Chondrocyte (in vitro differentiated cells): ENCODE measurements at regions not wholly inside any gene's neighbourhood (a gene's known extent, or its start where the extent isn't known, plus 50 kb on each side); places are given as distances from the start of the nearest gene placed in this dataset.

ENCODE experiments used
- DNase-seq: peaks from one replicate; pipeline ENCODE4 v3.0.0; 2021; ENCODE audit warnings: mixed read lengths, low spot score
- H3K27ac Mint-ChIP-seq: one replicate; pipeline ENCODE4 v1.8.0; 2021; ENCODE audit warnings: mild to moderate bottlenecking, moderate library complexity, mixed read lengths; ENCODE audit not compliant: unreplicated experiment
- H3K27me3 Mint-ChIP-seq: 2 replicates; pipeline ENCODE4 v1.8.0; 2021; ENCODE audit warnings: low read depth, mixed read lengths
- H3K36me3 Mint-ChIP-seq: 2 replicates; pipeline ENCODE4 v1.8.0; 2021; ENCODE audit warnings: low read depth, mixed read lengths
- H3K4me1 Mint-ChIP-seq: 2 replicates; pipeline ENCODE4 v1.8.0; 2021; ENCODE audit warnings: low read depth, mild to moderate bottlenecking, mixed read lengths
- H3K4me3 Mint-ChIP-seq: one replicate; pipeline ENCODE4 v1.8.0; 2021; ENCODE audit warnings: mild to moderate bottlenecking, moderate library complexity, mixed read lengths; ENCODE audit not compliant: unreplicated experiment
- H3K9me3 Mint-ChIP-seq: 2 replicates; pipeline ENCODE4 v1.8.0; 2021; ENCODE audit warnings: low read depth, mixed read lengths
- CTCF ChIP-seq: fragments of 200-600 bp; sonication (generic); IDR thresholded peaks from 2 replicates; pipeline ENCODE4 v1.5.0; 2021; ENCODE audit warnings: antibody characterized with exemption, mild to moderate bottlenecking, moderate library complexity

GRCh38 chr6:21905531-21905930, 312.0 kb downstream of the SOX4 start:
- Mint-ChIP-seq H3K27ac (no peak overlapping the region), H3K27me3 (no peaks in the 10 kb centered on the region), H3K4me1 (peaks cover 30% of the 10 kb centered on the region), H3K4me3 (no peak overlapping the region), H3K9me3 (peaks cover 3% of the 10 kb centered on the region), H3K36me3 (peaks cover 2% of the 10 kb centered on the region)
- no peak for DNase-seq
- no peak for TF ChIP-seq CTCF

DNA sequence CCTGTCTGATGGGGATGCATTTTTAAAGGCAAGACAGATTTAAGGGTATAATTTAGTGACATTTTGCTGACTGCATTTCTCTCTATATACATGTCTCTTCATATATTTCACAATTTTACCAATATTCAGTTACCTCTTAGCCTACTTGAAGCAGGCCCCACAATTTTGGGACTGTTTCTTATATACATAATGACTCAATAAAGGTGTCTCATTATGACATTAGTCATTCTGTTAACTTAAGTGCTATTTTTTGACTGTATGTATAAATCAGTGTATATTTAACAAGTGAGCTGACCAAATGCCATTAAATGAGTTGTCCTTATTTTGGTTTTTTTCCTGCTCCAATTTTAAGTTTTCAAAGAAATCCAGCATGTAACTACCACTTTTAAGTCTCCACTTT, 313.3 kb downstream of the SOX4 start:
- peaks cover 2% of the 10 kb centered on the region for H3K36me3 Mint-ChIP-seq
- H3K27me3 Mint-ChIP-seq = no peaks in the 10 kb centered on the region
- DNase-seq = no peak
- no peak overlapping the region for H3K27ac Mint-ChIP-seq
- H3K4me1 Mint-ChIP-seq = peaks cover 23% of the 10 kb centered on the region
- no peaks in the 10 kb centered on the region for H3K9me3 Mint-ChIP-seq
- TF ChIP-seq CTCF = no peak
- no peak overlapping the region for H3K4me3 Mint-ChIP-seq

- Mint-ChIP-seq H3K36me3 (peaks cover 2% of the 10 kb centered on the region), H3K27ac (no peak overlapping the region), H3K4me1 (peaks cover 23% of the 10 kb centered on the region), H3K27me3 (no peaks in the 10 kb centered on the region), H3K9me3 (no peaks in the 10 kb centered on the region), H3K4me3 (no peak overlapping the region)
- DNase-seq = no peak
- TF ChIP-seq CTCF = no peak
Measured at GRCh38 chr6:21907291-21907690, 313.7 kb downstream of the SOX4 start.

DNA sequence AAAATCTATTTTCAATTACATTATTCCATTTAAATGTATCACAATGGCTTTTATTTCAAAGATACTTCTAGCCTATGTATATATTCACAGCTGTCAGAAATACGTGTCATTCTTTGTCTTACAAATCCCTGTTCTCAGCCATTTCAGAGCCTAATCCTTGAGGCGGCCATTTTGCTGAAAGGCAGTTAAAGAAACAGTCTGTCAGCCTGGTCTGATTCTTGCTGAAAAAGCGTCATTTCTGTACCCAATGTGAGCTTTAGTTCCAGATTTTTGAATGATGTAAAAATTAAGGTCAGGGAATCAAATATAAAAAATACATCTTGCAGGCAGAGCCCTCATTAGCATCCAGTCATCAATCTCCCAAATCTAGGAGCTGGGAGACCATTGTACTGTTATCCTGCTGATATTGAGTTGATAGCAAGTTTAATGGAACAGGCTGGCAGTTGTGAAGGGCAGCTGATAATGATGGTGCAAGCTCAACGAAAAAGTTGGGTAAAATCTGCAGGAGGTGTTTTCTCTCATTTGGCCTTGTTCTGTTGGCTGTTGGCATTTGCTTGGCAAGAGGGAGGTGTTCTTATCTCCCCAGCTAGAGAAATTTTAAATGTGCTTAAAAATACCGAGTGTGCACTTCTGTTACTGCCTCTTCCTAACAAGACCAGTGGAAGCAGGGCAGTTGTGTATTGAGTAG, 314.8 kb downstream of the SOX4 start:
- no peaks in the 10 kb centered on the region for H3K27me3 Mint-ChIP-seq
- TF ChIP-seq CTCF = no peak
- H3K9me3 Mint-ChIP-seq = no peaks in the 10 kb centered on the region
- H3K27ac Mint-ChIP-seq = no peak overlapping the region
- H3K4me1 Mint-ChIP-seq = peaks cover 18% of the 10 kb centered on the region
- no peak overlapping the region for H3K4me3 Mint-ChIP-seq
- DNase-seq = no peak
- H3K36me3 Mint-ChIP-seq = peaks cover 2% of the 10 kb centered on the region

DNA sequence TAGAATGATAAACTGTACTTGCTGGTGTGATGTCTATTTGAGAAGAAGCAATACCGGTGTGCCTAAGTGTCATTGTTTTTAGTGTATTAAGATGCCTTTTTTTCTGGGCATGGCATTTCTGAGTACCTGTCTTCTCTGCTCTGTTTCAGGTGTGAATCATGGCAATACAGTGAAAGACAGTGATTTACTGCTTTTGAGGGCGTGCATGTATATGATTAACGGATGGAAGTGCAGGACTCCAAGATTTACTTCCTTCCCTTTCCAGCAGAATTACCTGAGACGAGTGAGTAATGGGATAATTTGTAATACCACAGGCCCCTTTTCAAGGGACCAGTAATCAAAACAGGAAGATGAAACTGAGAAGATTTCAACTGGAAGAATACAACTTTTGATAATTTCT, 315.8 kb downstream of the SOX4 start:
- Mint-ChIP-seq H3K27me3 (no peaks in the 10 kb centered on the region), H3K4me1 (peaks cover 12% of the 10 kb centered on the region), H3K27ac (no peak overlapping the region), H3K9me3 (no peaks in the 10 kb centered on the region), H3K4me3 (no peak overlapping the region), H3K36me3 (peaks cover 2% of the 10 kb centered on the region)
- no peak for DNase-seq
- no peak for TF ChIP-seq CTCF
